Skin epidermis (tissue), 12 donors: ENCODE measurements at regions not wholly inside any gene's neighbourhood (a gene's known extent, or its start where the extent isn't known, plus 50 kb on each side); places are given as distances from the start of the nearest gene placed in this dataset.
"Not testable (repeated sequence)": the region's sequence is repeated elsewhere in the genome, so short reads cannot be mapped to it uniquely, and the experiment has no call there.

Experiments
- H3K27ac ChIP-seq, 21 experiments: fragments of 200-600 bp; sonication (generic) in 11 of 21; one replicate each; pipeline ENCODE4 v1.5.0; 2020; ENCODE audit warnings: mild to moderate bottlenecking in 3 of 21, inconsistent platforms in 2 of 21, moderate library complexity in 2 of 21
- H3K4me3 ChIP-seq, 7 experiments: fragments of 200-600 bp; sonication (generic) in 2 of 7; one replicate each; pipeline ENCODE4 v1.5.0; 2020; ENCODE audit warnings: inconsistent platforms in 2 of 7, mild to moderate bottlenecking in 2 of 7, moderate library complexity in 1 of 7

DNA sequence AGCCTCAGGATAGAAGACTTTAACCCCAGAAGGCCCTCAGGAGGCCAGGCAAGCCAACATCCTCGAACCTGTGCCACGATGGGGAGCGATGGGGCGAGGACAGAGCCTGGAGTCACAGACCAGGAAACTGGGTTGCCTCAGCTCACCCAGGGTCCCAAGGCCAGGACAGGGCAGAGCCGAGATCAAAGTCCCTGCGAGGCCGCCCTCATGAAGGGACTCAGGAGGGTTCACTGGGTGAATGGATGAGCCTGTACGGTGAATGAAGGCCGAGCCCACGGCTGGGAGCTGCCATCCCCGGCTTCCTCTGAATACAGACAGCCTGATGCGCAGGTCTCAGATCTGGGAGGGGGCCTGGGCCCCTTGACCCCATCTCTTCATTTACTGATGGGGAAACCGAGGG is 170.1 kb upstream of the FOXD4L5 start:
- not testable (repeated sequence) for H3K27ac ChIP-seq, H3K4me3 ChIP-seq

DNA sequence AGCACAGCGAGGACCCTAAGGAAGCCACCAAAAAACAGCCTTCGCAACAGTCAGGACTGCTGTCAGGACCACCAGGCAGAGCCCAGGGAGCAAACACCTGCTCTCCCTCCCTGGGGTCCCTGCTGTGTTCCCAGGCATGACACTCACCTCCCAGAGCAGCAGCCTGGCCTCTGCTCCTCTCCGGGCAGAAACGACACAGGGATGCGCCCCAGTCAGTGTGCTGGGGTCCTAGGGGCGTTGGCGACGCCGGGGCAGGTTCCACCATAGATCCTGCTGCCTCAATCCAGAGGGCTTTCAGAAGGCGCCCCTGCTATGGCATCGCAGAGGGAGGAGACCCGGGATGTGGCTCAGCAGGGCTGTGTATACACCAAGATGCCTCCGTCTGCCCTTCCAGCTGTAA is 169.7 kb upstream of the FOXD4L5 start:
- not testable (repeated sequence) for H3K27ac ChIP-seq, H3K4me3 ChIP-seq

GRCh38 chr9:65454034-65454433 is 169.0 kb upstream of the FOXD4L5 start:
- H3K27ac ChIP-seq, H3K4me3 ChIP-seq: not testable (repeated sequence)

DNA sequence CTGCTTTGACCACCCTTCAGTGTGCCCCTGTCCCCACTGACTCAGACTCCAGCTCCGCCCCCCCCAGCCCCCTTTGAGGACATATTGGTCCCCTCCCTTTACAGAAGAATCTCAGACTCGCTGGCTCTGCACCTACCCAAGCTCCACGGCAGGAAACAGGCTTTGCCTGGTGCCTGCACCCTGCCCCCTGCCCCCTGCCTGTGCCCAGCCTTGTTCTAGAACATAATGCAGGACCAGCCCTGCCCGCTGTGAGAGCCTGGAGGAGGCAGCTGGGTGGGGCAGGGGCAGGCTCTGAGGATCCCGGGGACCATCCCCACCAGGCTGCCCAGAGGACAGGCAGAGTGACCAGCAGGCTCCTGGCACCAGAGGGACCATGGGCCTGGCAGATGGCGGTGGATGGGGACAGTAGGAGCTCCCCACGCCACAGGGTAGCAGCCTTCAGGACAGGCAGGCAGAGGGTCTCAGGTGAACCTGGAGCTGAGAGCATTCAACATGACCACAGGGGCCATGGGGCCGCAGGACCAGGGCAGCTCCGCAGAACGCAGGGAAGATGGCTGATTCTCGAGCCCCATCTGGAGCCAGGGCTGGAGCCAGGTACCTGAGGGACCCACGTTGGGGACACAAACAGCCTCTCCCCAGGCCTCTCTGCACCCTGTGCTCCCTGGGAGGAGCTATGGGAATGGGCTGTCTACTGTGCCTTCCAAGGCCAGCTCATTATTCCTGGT is 165.0 kb upstream of the FOXD4L5 start:
- H3K27ac ChIP-seq, H3K4me3 ChIP-seq: not testable (repeated sequence)

DNA sequence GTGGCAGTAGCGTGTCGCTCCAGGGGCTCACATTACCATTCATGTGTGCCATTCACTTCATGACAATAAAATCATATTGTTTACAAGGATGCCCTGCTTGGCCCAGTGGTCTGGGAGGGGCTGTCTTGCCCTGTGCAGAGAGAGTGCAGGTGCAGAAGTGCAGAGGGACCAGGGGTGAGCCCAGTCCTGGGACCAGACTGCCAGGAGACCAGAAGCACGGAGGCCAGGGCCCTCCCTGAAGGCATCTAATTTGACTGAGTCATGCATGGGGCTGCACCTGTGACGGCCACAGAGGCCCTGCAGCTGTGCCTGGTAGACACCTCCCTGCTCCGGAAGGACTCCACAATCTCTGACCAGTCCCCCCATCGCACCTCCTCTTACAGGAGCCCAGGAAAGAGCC is 164.4 kb upstream of the FOXD4L5 start:
- Histone ChIP-seq H3K4me3 (no peak overlapping the region), H3K27ac (no peak overlapping the region)

DNA sequence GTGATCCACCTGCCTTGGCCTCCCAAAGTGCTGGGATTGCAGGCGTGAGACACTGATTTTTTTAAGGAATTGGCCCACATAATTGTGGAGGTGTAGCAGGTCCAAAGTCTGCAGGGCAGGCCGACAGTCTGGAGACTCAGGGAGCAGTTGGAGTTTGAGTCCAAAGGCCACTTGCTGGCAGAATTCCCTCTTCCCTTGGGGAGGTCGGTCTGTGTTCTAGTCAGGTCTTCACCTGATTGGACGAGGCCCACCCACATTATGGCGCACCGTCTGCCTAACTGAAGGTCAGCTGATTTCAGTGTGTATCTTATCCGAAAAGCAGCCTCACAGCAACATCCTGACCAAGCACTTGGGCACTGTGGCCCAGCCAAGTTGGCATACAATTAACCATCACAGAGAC is 162.1 kb upstream of the FOXD4L5 start:
- not testable (repeated sequence) for H3K27ac ChIP-seq, H3K4me3 ChIP-seq

GRCh38 chr9:65445991-65446390 is 161.0 kb upstream of the FOXD4L5 start:
- H3K4me3 ChIP-seq, H3K27ac ChIP-seq: not testable (repeated sequence)

DNA sequence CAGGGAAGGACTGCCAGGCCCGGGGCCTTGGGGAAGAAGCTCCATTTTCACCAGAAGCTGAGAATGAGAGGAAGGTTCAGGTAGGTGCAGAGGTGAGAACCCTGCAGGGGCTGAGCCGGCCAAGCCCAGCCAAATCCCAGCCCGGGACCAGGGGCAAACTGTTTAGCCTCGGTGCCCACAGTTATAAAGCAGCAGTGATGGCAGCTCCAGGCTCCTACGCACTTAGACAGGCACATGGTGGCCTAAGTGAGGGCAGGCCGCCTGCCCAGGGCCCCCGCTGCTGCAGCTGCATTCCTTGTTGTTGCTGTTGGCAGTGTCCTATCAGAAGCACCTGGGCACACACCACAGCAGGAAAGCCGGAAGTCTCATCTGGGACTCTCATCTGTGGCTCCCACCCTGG is 159.9 kb upstream of the FOXD4L5 start:
- Histone ChIP-seq H3K4me3 (no peak overlapping the region), H3K27ac (no peak overlapping the region)

DNA sequence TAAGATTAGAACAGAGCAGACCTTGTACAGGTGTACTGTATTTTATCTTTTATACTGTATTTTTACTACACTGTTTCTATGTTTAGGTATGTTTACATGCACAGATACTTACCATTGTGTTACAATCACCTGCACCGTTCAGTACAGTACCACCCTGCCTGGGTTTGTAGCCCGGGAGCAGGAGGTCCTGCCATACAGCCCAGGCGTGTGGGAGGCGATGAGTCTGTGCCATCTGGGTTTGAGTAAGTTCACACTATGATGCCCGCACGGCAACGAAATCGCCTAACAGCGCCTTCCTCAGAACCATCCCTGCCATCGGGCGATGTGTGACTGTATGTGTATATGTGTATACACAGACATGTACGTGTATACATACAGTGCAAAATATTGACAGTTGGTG is 157.1 kb upstream of the FOXD4L5 start:
- H3K27ac ChIP-seq, H3K4me3 ChIP-seq: not testable (repeated sequence)

GRCh38 chr9:65441324-65441920 is 156.4 kb upstream of the FOXD4L5 start:
- not testable (repeated sequence) for H3K4me3 ChIP-seq, H3K27ac ChIP-seq

- Histone ChIP-seq H3K4me3 (no peak overlapping the region), H3K27ac (no peak overlapping the region)
These were observed 152.7 kb upstream of the FOXD4L5 start for GRCh38 chr9:65437724-65438123.

GRCh38 chr9:65435464-65435863 is 150.5 kb upstream of the FOXD4L5 start:
- no peak overlapping the region for H3K4me3 ChIP-seq
- H3K27ac ChIP-seq = no peak overlapping the region

- H3K4me3 ChIP-seq = no peak overlapping the region
- H3K27ac ChIP-seq = no peak overlapping the region
These were observed 147.8 kb upstream of the FOXD4L5 start for GRCh38 chr9:65432722-65433323.

DNA sequence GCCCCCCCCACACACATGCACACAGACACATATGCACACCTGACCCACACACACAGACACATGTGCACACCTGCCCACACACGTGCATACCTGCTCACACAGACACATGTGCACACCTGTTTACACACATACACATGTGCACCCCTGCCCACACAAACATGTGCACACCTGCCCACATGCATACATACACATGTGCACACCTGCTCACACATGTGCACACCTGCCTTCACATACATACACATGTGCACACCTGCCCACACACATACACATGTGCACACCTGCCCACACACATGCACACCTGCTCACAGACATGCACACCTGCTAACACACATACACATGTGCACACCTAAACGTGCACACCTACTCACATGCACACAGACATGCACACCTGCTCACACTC is 147.0 kb upstream of the FOXD4L5 start:
- Histone ChIP-seq H3K4me3 (no peak overlapping the region), H3K27ac (no peak overlapping the region)

GRCh38 chr9:65430221-65430620 is 145.2 kb upstream of the FOXD4L5 start:
- Histone ChIP-seq H3K4me3 (no peak overlapping the region), H3K27ac (no peak overlapping the region)

DNA sequence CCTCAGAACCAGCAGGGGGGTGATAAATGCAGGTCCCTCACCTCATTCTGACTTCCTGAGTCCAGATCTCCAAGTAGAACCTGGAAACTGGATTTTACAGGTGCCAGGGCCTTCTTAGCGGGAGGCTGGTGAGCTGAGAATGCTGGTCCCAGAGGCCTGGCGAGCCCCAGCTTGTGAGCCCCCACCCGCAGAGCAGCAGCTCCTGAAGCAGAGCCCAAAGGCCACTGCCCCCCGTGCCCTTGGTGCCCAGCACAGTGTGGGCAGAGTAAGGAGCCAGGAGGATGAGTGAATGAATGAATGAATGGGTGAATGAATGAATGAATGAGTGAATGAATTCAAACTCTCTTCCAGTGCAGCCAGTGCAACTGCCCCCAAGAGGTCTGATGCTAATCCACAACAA is 142.4 kb upstream of the FOXD4L5 start:
- H3K4me3 ChIP-seq, H3K27ac ChIP-seq: not testable (repeated sequence)

DNA sequence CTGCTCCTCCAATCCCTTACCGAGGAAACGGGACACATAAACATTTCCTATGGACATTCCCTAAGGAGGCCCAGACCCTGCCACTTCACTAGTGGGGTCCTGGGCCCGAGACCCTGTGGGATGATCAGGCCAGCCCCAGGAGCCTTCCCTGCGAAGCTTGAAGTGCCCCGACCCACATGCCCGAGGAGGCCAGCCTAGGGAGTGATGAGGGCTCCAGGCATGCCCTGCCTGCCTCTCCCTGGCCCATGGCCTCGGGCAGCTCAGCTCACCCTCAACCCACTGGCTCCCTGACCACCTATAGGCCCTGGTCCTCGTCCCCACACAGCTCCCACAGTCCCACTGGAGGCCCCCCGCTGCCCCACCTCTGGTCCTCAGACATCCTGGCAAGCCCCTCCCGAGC is 141.8 kb upstream of the FOXD4L5 start:
- H3K27ac ChIP-seq, H3K4me3 ChIP-seq: not testable (repeated sequence)

GRCh38 chr9:65426231-65426630 is 141.2 kb upstream of the FOXD4L5 start:
- H3K4me3 ChIP-seq = no peak overlapping the region
- H3K27ac ChIP-seq = no peak overlapping the region

GRCh38 chr9:65425183-65425582 is 140.2 kb upstream of the FOXD4L5 start:
- H3K4me3 ChIP-seq, H3K27ac ChIP-seq: not testable (repeated sequence)

- H3K4me3 ChIP-seq = not testable (repeated sequence)
These were observed 139.5 kb upstream of the FOXD4L5 start for GRCh38 chr9:65424437-65424984.

More at GRCh38 chr9:65424437-65424984, 139.5 kb upstream of the FOXD4L5 start:
- not testable (repeated sequence) for H3K27ac ChIP-seq
